ENCODE measurements at regions not wholly inside any gene's neighbourhood (a gene's known extent, or its start where the extent isn't known, plus 50 kb on each side); places are given as distances from the start of the nearest gene placed in this dataset.
"Not testable (repeated sequence)": the region's sequence is repeated elsewhere in the genome, so short reads cannot be mapped to it uniquely, and the experiment has no call there.

DNA sequence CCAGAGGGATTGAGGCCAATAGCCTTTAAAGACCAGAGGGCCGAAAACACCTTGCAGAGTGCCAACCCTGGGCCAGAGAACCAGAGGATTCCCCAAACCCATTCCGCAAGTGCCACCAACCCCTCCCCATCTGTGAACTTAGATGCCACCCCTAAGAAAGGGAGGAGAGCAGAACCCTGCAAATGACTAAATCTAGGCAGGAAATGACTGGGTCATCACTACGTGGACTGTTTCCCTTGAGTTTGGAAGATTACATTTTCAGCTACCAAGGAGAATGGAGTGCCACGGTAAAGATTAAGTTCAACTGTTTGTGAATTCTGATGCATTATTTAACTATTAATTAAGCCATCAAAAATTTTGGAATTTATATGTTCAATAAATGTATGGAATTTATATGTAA lies 142.8 kb downstream of the ENC1 start:
- DNase-seq = no peak

DNA sequence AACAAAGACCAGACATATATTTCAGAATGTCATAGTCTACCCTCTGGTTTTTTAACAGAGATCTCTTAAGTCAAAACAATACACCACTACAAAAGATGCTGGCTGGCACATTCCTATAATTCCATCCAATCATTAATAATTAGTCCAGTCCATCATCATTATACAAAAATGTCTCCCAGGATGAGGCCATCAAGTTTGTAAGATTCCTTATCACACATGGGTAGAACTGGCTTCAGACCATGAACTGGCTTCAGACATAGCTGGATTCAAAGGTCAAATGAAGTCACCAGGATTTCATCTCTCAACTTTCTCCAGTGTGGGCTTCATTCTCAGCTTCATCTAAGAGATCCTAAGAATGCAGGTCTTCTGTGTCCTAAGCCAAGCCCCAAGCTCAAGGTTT lies 147.1 kb downstream of the ENC1 start:
- no peak for DNase-seq

DNA sequence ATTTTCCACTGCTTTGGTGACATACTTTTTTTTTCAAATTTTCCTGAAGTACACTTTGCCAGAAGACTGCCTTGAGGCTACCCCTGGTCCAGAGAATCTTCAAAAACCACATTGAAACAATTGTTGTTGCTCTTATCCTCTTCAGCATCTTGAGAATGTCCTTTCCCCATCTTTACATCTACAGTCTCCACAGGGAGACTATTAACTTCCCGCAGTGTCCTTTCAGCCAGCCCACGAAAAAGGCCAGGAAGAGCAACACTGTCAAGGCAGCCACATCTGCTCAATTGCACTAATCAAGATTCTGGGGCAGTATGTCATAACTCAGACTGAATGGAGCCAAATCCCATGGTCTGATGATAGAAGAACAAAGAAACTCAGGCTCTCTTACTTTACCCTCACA lies 148.3 kb downstream of the ENC1 start:
- DNase-seq = no peak

DNA sequence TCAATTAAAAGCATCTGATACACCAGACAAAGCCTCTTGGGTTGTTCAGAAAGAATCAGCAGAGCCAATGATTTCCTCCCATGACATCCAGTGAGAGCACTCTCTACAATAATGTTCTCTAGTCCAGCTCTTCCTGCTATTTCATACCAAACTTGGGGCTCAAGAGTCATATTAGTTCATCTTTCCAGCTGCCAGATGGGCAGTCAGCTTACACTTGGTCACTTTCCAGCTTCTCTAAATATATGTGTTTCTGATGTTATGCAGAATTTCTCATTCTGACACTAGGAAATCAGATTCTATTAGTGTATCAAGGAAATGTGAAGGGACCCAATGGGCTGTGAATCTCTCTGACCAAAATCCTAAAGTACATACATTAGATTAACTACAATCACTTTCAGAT lies 148.9 kb downstream of the ENC1 start:
- peak; percentile 24 for DNase-seq

DNA sequence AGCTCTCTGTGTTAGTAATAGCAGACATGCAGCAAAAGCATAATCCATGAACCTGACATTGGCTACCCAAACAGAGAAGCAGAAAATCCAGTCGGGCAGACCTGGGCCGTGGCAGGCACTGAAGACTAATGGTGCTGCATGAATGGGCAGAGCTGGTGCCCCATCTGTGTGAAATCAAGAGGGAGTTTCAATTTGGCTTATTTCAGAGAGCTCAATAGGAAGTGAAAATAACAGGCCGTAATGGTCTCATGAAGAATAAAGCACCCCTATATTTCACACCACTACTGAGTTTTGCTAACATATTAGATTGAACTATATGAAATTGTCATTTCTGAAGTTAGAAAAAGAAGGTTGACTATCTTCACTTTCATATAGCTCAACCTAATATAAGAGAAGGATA lies 149.7 kb downstream of the ENC1 start:
- DNase-seq = no peak

DNA sequence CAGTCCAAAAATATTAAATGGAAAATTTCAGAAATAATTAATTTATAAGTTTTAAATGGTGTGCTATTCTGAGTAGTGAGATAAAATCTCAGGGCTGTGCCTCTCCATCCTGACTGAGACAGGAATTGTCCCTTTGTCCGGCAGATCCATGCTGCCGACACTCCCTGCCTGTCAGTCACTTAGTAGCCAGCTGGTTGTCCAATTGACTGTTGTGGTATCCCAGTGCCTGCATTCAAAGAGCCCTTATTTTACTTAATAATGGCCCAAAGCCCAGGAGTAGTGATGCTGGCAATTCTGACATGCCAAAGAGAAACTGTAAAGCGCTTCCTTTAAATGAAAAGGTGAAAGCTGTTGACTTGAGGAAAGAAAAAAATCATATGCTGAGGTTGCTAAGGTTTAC lies 157.5 kb downstream of the ENC1 start:
- DNase-seq = no peak

DNA sequence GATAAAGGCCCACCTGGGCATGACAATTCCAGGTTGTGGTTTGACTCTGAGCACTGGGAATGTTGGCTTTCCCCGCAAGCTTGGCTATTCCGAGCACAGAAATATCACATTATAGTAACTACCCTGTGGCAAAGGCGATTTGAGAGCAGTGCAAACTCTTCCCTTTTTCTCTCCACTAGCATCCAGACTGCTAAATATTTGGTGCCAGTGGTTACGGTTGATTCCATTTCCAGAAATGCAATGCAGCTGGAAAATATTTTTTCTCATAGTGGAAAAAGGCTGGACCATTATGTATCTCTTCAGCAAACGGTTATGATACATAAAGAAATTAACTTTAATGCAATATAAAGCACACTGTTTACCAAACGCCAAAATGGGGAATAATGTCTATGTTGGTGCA lies 158.0 kb downstream of the ENC1 start:
- no peak for DNase-seq

DNA sequence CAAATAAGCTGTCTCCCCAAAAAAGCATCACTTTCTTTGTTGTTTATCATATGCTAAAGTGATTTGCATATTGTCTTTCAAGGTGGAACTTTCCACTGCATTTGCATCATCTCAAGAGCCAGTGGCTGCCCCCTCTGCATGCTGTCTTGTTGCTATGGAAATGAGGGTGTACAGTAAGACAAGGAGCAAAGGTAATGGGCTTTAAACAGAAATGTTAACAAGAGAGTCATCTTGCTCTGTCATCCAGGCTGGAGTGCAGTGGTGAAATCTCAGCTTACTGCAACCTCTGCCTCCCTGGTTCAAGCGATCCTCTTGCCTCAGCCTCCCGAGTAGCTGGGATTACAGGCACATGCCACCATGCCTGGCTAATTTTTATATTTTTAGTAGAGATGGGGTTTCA lies 159.2 kb downstream of the ENC1 start:
- not testable (repeated sequence) for DNase-seq

DNA sequence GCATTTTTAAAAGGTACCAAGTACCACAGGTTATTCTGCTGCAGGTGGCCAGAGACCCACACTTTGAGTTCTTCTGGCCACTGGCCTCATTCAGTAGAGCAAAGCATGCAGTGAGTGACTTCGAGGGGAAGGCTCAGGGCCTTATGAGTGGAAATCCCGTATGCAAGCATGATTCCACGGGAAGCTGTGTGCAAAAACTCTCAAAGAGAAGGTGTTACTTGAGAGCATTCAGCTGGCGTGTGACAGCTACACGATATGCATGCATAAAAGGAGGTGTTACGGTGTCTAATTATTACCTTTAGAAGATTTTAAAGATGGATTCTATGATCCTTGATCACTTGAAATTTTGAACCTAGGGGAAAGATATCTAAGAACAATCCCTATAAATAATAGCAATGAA lies 160.3 kb downstream of the ENC1 start:
- DNase-seq = no peak

DNA sequence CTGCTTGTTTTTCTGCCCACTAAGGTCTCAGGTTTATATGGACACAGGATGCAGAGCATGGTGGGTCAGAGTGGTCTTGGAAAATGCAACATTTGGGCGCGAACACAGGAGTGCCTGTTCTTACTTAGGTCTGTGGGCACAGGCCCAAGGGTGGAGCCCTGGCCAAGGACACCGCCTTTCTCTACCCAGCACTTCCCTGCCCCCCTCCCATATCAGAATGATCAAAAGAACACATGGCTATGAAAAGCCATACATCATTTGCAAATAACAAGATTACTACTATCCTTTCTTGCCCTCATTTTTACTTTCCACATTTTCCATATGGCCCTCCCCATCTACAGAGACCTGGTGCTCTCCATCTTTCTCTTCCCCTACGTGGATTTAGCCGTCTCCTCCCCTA lies 162.2 kb downstream of the ENC1 start:
- no peak for DNase-seq

DNA sequence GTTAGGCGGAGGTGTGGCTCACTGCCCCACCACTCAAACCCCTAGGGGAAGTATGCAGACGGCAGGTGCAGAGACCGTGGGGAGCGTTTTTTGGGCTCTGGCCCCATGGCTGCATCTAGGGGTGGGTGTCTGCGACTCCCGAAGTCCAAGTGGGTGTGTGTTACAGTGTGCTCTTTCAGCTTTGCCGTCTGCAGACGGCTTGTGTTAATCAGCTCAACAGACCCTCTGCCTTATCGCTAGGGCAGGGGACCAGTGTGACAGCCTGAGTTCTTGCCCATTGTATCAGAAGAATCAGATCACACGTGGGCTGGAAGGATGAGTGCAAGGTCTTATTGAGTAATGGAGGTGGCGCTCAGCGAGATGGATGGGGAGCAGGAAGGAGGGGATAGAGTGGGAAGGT lies 162.8 kb downstream of the ENC1 start:
- DNase-seq = no peak

DNA sequence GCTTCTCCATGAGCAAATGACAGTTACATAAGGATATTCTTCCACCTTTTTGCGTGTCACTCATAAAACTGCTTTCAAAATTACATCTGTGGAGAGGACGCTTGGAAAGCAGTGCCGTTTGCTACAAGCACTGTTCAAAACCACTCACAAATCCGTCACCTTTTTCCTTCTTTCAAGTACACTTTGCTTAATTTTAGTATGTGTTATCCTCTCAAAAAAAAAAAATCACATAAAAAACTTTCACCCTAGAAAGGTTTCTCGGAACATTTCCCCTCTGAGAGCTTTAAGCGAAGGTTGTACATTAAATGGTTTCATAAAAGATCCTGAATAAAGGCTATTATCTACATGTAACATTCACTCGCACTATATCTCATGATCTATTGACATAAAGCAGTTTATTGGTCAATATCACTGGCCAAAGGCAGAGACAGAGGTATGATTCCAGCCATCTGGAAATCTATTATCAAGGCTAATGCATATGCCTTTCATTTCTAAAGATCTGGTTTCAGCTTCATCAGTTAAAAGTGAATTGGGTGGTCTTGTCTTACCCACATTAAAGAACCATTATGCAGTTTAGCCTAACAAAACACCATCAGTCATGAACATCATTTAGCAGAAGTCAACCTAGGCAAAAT lies 163.6 kb downstream of the ENC1 start:
- no peak for DNase-seq

DNA sequence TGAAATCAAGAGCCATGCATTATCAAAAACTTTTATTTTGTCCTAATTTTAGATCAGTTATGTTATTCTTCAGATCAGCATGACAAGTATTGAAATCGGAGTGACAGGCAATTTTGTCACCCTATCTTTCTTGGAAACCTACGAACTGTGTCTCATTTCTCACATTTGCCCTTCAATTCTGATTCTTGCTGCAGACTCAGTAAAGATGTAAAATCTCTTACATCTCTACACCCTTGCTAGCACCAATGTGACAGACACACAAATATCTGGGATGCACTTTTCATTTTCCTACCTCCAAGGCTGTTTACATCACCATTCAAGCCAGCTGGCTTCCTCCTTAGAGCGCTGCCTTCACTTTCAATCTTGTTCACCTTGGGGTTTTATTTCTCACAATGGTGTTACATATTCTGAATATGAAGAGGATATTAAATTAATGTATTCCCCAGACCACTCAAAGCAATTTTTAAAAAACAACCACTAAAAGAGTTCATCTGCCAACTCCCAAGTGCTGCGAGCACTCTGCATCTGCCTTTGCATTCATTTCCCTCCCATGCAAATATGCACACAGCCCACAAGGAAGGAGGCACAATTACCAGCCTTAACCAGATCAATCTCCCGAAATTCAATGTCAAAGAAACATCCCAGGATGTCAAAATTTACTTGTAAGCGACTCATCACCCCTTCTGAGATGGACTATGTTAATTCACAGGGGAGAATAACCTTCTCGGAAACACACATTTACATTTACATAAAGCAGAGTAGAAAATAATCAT lies 164.3 kb downstream of the ENC1 start:
- DNase-seq = no peak

DNA sequence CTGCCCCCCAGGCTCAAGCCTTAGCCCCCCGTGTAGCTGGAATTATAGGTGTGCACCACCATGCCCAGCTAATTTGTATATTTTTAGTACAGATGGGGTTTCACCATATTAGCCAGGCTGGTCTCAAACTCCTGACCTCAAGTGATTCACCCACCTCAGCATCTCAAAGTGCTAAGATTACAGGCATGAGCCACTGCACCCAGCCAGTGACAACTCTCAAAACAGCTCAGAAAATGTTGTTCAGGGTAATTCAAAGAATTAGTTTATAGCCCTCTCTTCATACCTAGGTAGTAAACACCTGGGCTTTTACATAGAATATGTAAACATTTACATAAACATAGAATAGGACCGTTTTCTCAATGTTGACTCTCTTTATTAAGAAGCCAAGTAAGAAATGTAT lies 168.7 kb downstream of the ENC1 start:
- no peak for DNase-seq

DNA sequence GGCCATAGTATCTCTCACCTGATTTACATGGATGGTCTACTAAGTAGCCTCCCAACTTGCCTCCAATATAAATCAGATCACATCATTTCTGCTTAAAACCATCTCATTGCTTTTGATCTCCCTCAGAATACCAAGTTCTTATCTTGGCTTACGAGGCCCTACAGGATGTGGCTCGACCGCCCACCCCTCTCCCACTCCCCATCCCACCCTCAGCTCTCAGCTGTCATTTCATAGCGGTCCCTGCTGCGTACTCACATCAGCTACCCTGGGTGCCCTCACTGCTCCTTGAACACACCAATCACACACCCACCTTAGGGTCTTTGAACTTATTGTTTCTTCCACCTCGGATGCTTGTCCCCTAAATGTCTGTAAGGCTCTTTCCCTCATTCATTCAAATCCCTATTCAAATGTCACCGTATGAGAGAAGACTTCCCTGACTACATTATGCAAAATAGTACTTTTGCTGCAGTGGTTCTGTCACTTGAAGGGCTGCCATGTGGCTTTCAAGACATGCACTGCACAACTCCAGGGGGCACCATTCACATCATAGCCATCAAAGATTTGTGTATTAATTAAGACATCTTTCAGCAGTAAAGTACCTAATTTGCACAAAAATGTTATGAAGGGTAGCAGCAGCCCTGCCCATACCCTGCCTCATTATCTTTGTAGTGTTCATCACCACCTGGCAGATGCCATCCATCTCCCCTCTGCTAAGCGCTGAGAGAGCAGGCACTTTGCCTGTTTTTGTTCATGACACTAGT lies 171.1 kb downstream of the ENC1 start:
- no peak for DNase-seq

DNA sequence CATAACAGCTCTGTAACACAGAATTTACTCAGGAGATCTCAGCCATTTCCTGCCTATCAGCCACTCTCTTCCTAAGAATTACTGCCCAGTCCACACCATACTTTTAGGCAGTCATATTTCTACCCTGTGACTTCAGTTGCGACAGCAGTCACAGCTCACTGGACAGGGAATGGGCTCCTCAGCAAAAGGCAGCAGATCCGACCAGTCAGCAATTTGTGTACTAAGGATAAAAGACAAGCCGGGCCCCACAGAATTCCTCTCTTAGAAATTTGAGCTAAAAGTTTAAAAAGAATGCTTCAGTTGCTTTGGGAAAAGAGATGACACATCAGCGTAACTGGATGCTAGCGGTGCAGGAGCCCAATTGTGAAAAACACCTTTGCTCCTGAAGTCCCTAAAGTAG lies 172.1 kb downstream of the ENC1 start:
- no peak for DNase-seq

DNA sequence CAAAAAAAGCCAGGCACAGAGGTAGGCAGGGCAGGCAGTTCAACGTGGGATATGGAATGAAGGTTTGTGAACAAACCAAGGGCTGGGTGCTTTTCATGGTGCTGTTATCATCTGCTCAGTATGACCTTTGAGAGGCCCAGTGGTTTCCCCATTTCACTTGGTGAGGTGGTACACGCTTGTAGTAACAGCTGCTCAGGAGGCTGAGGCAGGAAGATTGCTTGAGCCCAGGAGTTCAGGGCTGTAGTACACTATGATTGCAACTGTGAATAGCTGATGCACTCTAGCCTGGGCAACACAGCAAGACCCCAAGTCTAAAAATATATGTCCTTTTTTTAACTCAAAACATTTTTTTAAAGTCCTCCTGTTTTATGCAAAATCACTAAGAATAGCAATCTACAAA lies 174.8 kb downstream of the ENC1 start:
- no peak for DNase-seq

DNA sequence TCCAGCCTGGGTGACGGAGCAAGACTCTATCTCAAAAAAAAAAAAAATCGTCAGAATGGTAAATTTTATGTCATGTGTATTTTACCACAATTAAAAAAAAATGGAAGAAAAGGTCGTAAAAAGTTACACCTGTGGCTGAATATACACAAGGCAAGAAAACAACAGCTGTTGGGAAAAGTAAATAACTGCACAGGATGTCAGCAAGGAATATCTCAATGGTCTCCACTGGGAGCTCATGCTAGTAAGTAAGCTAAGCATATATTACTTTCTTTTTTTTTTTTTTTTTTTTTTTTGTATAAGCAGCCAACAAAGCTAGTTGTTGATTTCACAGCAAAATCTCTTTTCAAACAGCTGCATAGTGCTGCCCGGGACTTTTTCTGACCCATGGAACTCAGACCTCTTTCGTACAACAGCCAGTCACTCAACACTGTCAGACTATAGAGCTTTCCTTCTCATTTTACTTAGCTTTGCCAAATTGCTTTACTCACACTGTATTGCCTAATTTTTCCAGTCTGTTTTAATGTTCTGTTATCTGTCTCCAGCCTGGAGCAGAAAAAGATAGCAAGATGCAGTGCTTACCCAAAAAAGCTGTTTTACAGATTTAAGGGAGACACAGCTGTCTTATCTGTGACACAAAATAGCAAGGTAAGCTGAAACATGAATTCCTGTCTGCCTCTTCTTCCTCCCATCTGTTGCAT lies 175.9 kb downstream of the ENC1 start:
- no peak for DNase-seq

DNA sequence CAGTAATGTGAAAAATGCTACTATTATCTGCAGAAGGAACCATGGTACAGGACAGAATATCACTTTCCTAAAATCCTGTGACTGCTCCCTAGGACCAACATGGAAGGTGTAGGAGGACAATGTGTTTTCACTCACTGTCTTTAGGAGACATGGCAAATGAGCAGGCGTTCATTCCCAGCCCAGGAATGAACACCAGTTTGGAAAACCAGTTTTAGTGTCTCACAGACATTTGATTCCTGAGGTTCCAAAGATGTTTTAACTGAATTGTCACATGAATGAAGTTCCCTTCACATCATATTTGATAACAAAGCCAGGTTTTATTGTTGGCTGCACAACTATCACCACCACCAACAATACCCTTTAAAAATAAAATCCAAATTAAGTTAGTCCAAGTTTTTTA lies 178.2 kb downstream of the ENC1 start:
- DNase-seq = no peak

DNA sequence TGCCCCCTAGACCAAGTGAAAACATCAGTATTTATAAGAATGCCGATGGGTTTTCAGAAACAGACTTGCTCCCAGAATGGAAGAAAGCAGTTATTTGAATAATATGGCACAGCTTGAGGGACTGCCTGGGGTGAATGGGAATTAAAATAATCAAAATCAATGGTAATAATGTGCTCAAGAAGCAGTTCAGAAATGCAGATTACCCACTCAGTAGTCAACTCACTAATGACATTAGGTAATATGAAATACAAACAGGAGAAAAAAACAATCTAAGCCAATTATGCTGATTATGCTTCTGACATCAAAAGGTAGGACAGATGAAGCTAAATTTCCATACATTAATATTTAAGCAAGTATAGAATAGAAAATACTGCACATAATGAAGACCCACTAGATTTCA lies 179.3 kb downstream of the ENC1 start:
- DNase-seq = no peak

DNA sequence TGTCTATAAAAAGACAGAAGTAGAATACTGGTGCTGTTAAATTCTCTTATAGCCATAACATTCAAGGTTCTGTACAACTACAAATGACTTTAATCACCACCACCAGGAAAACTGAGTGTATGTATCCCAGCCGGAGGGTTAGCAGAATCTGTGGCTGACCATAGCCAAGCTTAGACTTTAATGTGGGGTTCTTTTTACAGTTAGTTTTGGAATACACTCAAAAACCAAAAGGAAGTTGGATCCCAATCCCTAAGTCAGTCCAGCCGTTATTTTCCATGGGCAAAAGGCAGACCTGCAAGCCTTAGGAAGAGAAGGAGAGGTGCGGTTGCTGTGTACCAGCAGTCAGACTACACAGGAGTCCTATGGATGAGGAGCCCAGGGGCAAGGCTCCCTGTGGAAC lies 179.8 kb downstream of the ENC1 start:
- no peak for DNase-seq

DNA sequence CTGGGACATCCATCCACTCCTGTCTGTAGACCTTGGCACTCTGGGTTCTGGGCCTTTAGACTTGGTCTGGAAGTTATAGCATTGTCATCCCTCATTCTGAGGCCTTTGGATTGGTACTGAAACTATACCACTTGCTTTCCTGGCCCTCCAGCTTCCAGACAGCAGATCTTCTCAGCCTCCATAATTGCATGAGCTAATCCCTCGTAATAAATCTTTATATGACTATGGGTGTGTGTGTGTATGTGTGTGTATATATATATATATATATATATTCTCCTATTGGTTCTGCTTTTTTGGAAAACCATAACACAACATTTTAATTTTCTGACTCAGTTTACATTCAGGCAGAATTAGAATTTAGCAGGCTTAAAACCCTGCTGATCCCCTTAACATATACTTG lies 180.5 kb downstream of the ENC1 start:
- DNase-seq = no peak

DNA sequence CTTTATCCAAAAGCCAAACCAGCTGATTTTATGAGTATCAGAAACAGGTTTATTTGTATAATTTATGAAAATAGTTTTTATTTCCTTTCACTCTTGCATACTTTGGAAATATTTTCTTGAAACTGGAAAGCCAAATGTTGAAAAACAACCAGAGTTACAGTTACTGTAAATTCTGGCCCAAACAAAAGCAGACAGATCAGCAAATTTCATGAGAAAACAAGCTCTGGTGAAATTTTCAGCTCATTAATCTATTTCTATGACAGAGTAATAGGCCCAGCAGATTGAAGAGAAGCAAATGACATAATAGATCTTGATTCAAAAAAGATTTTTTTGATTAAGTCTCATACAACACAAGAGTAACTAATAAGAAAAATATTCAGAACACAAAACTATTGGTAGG lies 182.7 kb downstream of the ENC1 start:
- no peak for DNase-seq
